ENCODE measurements at regions not wholly inside any gene's neighbourhood (a gene's known extent, or its start where the extent isn't known, plus 50 kb on each side); places are given as distances from the start of the nearest gene placed in this dataset.

DNA sequence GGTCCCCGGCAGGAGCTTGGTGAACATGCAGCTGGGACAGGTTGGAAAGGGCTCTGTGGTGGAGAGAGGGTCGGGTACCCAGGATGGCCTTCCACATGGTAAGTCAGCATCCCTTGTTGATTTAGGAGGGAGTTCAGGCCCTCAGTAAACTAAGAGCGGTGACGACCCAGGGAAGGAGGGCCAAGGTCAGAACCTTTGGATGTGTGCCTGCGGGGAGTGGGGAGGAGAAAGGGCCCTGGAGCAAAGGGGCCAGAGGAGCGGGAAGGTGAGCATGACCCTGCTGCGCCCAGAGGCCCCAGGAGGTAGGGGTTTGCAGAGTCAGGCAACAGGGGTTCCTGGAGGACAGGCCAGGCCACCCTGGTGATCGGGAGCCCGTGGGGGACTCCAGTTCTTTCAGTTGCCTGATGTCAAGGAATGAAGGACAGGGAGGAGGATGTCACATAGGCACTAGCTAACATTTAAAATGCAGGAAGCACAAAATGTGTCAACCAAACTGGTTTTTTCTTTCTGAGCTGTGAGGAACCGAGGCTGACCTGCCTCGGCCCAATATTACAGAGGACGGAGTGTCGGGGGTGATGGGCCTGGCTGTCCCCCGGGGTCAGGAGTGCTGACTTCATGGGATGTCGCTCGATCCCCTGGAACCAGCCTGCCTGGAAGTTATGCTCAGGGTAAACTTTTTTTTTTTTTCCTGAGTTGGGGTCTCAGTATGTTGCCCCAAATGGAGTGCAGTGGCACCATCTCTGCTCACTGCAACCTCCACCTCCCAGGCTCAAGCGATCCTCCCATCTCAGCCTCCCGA is 117.4 kb upstream of the SLC45A1 start (continued):
- TF ChIP-seq, protein P1, sequence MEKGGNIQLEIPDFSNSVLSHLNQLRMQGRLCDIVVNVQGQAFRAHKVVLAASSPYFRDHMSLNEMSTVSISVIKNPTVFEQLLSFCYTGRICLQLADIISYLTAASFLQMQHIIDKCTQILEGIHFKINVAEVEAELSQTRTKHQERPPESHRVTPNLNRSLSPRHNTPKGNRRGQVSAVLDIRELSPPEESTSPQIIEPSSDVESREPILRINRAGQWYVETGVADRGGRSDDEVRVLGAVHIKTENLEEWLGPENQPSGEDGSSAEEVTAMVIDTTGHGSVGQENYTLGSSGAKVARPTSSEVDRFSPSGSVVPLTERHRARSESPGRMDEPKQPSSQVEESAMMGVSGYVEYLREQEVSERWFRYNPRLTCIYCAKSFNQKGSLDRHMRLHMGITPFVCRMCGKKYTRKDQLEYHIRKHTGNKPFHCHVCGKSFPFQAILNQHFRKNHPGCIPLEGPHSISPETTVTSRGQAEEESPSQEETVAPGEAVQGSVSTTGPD (CRISPR knock-in tag; IDR thresholded peaks at IDR 0.05), result 0 out of 2 replicates have a peak, but pooled peaks have one; percentile 29
- TF ChIP-seq U2AF1 (optimal IDR thresholded peaks at IDR 0.05; ENCODE audit: low read depth, low read length) (peak; percentile 57), ZNF530 (CRISPR knock-in tag; IDR thresholded peaks at IDR 0.05; ENCODE audit: low read depth) (no peak), ZNF883 (CRISPR knock-in tag; IDR thresholded peaks at IDR 0.05; ENCODE audit: not compliant biosample characterization) (peak; percentile 48), NFIC (IDR thresholded peaks at IDR 0.05; ENCODE audit: low read length) (peak; percentile 69), ZSCAN22 (CRISPR knock-in tag; IDR thresholded peaks at IDR 0.05) (no peak), SMARCE1 (IDR thresholded peaks at IDR 0.05; ENCODE audit: borderline replicate concordance) (no peak), U2AF2 (IDR thresholded peaks at IDR 0.05; ENCODE audit: low read depth, low read length) (no peak), MAF1 (CRISPR knock-in tag; IDR thresholded peaks at IDR 0.05; ENCODE audit: borderline replicate concordance) (no peak)
- TF ChIP-seq, protein P2, sequence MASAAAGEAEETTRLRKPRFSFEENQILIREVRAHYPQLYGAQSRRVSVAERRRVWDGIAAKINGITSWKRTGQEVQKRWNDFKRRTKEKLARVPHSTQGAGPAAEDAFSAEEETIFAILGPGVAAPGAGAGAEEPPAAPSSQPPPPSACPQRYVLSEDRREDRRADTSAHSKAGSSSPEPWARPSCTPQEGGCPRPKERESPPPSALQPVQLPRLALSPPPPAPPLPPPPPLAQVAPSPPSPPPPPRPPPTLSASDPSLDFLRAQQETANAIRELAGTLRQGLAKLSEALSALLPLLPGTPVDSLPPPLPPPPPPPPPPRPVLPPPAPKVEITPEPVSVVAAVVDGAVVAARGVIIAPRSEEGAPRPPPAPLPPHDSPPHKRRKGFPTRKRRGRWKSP (CRISPR knock-in tag; IDR thresholded peaks at IDR 0.05), result 0 out of 2 replicates have a peak, but pooled peaks have one; percentile 21
- TF ChIP-seq, protein P3, sequence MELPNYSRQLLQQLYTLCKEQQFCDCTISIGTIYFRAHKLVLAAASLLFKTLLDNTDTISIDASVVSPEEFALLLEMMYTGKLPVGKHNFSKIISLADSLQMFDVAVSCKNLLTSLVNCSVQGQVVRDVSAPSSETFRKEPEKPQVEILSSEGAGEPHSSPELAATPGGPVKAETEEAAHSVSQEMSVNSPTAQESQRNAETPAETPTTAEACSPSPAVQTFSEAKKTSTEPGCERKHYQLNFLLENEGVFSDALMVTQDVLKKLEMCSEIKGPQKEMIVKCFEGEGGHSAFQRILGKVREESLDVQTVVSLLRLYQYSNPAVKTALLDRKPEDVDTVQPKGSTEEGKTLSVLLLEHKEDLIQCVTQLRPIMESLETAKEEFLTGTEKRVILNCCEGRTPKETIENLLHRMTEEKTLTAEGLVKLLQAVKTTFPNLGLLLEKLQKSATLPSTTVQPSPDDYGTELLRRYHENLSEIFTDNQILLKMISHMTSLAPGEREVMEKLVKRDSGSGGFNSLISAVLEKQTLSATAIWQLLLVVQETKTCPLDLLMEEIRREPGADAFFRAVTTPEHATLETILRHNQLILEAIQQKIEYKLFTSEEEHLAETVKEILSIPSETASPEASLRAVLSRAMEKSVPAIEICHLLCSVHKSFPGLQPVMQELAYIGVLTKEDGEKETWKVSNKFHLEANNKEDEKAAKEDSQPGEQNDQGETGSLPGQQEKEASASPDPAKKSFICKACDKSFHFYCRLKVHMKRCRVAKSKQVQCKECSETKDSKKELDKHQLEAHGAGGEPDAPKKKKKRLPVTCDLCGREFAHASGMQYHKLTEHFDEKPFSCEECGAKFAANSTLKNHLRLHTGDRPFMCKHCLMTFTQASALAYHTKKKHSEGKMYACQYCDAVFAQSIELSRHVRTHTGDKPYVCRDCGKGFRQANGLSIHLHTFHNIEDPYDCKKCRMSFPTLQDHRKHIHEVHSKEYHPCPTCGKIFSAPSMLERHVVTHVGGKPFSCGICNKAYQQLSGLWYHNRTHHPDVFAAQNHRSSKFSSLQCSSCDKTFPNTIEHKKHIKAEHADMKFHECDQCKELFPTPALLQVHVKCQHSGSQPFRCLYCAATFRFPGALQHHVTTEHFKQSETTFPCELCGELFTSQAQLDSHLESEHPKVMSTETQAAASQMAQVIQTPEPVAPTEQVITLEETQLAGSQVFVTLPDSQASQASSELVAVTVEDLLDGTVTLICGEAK (IDR thresholded peaks at IDR 0.05), result no peak
- TF ChIP-seq, protein P3 (CRISPR knock-in tag; IDR thresholded peaks at IDR 0.05), result no peak; the same call in 1 of the 2 replicates
- TF ChIP-seq, protein P4, sequence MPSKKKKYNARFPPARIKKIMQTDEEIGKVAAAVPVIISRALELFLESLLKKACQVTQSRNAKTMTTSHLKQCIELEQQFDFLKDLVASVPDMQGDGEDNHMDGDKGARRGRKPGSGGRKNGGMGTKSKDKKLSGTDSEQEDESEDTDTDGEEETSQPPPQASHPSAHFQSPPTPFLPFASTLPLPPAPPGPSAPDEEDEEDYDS (CRISPR knock-in tag; IDR thresholded peaks at IDR 0.05), result peak; percentile 60; the same call in 1 of the 2 replicates
